Ectodermal cell (in vitro differentiated cells): ENCODE measurements at regions not wholly inside any gene's neighbourhood (a gene's known extent, or its start where the extent isn't known, plus 50 kb on each side); places are given as distances from the start of the nearest gene placed in this dataset.

ENCODE experiments used
- H3K27ac ChIP-seq: 2 replicates; pipeline ENCODE4 v1.7.0; 2013; ENCODE audit warnings: mild to moderate bottlenecking, low read depth, low read length; ENCODE audit not compliant: insufficient read depth, poor library complexity, severe bottlenecking
- H3K27me3 ChIP-seq: 2 replicates; pipeline ENCODE4 v1.7.0; 2013; ENCODE audit warnings: mild to moderate bottlenecking, low read length; ENCODE audit not compliant: insufficient read depth, control insufficient read depth, poor library complexity, severe bottlenecking
- H3K36me3 ChIP-seq: one replicate; pipeline ENCODE4 v1.7.0; 2013; ENCODE audit warnings: low read length; ENCODE audit not compliant: control insufficient read depth, insufficient read depth
- H3K4me1 ChIP-seq: one replicate; pipeline ENCODE4 v1.7.0; 2013; ENCODE audit warnings: low read length; ENCODE audit not compliant: control insufficient read depth, insufficient read depth
- H3K4me3 ChIP-seq: 2 replicates; pipeline ENCODE4 v1.7.0; 2013; ENCODE audit warnings: low read depth, low read length, control low read depth; ENCODE audit not compliant: insufficient read depth
- H3K9me3 ChIP-seq: 2 replicates; pipeline ENCODE4 v1.7.0; 2013; ENCODE audit warnings: mild to moderate bottlenecking, low read length, moderate library complexity; ENCODE audit not compliant: control insufficient read depth
- WGBS, 2 experiments: methylation state at CpG; one replicate each; pipeline ENCODE4 v1.1.7; 2013; ENCODE audit warnings: missing lambda C conversion rate in 2 of 2; 5-methylcytosine and 5-hydroxymethylcytosine counted together

- Histone ChIP-seq H3K4me3 (no peak overlapping the region), H3K36me3 (no peaks in the 10 kb centered on the region), H3K27ac (no peak overlapping the region), H3K27me3 (no peaks in the 10 kb centered on the region), H3K4me1 (no peaks in the 10 kb centered on the region), H3K9me3 (no peaks in the 10 kb centered on the region)
- WGBS, 2 experiments: 89 to 93% methylated on average over 11 of the region's 11 CpGs
Measured at GRCh38 chr15:93730724-93731123, 500.6 kb upstream of the MCTP2 start.

GRCh38 chr15:93722165-93722564 lies 509.2 kb upstream of the MCTP2 start:
- no peak overlapping the region for H3K27ac ChIP-seq
- no peaks in the 10 kb centered on the region for H3K36me3 ChIP-seq
- H3K27me3 ChIP-seq: no peaks in the 10 kb centered on the region
- no peak overlapping the region for H3K4me3 ChIP-seq
- no peaks in the 10 kb centered on the region for H3K4me1 ChIP-seq
- no peaks in the 10 kb centered on the region for H3K9me3 ChIP-seq

- Histone ChIP-seq H3K4me1 (peaks cover 4% of the 10 kb centered on the region), H3K9me3 (no peaks in the 10 kb centered on the region), H3K27ac (no peak overlapping the region), H3K27me3 (no peaks in the 10 kb centered on the region), H3K36me3 (no peaks in the 10 kb centered on the region), H3K4me3 (no peak overlapping the region)
- 75 to 85% methylated on average over 2 to 3 of the region's 3 CpGs for WGBS, 2 experiments
Measured at GRCh38 chr15:93720607-93721006, 510.8 kb upstream of the MCTP2 start.

- Histone ChIP-seq H3K9me3 (no peaks in the 10 kb centered on the region), H3K36me3 (no peaks in the 10 kb centered on the region), H3K27ac (no peak overlapping the region), H3K27me3 (no peaks in the 10 kb centered on the region), H3K4me3 (no peak overlapping the region), H3K4me1 (peaks cover 4% of the 10 kb centered on the region)
- WGBS, 2 experiments: 98 to 100% methylated on average over 2 of the region's 2 CpGs
Measured at GRCh38 chr15:93719921-93720351, 511.4 kb upstream of the MCTP2 start.

GRCh38 chr15:93716615-93717231 lies 514.6 kb upstream of the MCTP2 start:
- Histone ChIP-seq H3K4me1 (peaks cover 4% of the 10 kb centered on the region), H3K36me3 (no peaks in the 10 kb centered on the region), H3K9me3 (no peaks in the 10 kb centered on the region), H3K27ac (no peak overlapping the region), H3K27me3 (no peaks in the 10 kb centered on the region), H3K4me3 (no peak overlapping the region)
- WGBS, 2 experiments: 72 to 79% methylated on average over 5 of the region's 5 CpGs

- whole genome bisulfite sequencing, 2 experiments: 100% methylated on average over 1 of the region's 1 CpG
- no peaks in the 10 kb centered on the region for H3K27me3 ChIP-seq
- H3K4me1 ChIP-seq: peaks cover 6% of the 10 kb centered on the region
- H3K9me3 ChIP-seq: no peaks in the 10 kb centered on the region
- H3K4me3 ChIP-seq: no peak overlapping the region
- H3K36me3 ChIP-seq: no peaks in the 10 kb centered on the region
- no peak overlapping the region for H3K27ac ChIP-seq
Measured at GRCh38 chr15:93709708-93710107, 521.7 kb upstream of the MCTP2 start.

- WGBS, 2 experiments: 95 to 98% methylated on average over 4 of the region's 6 CpGs
- no peak overlapping the region for H3K4me3 ChIP-seq
- H3K36me3 ChIP-seq: no peaks in the 10 kb centered on the region
- H3K27ac ChIP-seq: no peak overlapping the region
- no peaks in the 10 kb centered on the region for H3K27me3 ChIP-seq
- no peaks in the 10 kb centered on the region for H3K9me3 ChIP-seq
- peaks cover 6% of the 10 kb centered on the region for H3K4me1 ChIP-seq
Measured at GRCh38 chr15:93708724-93709445, 522.5 kb upstream of the MCTP2 start.

GRCh38 chr15:93707751-93708150 lies 523.6 kb upstream of the MCTP2 start:
- 72 to 90% methylated on average over 2 to 4 of the region's 5 CpGs for WGBS, 2 experiments
- Histone ChIP-seq H3K27ac (no peak overlapping the region), H3K9me3 (no peaks in the 10 kb centered on the region), H3K36me3 (no peaks in the 10 kb centered on the region), H3K4me1 (peaks cover 6% of the 10 kb centered on the region), H3K4me3 (no peak overlapping the region), H3K27me3 (no peaks in the 10 kb centered on the region)

GRCh38 chr15:93706495-93707292 lies 524.7 kb upstream of the MCTP2 start:
- Histone ChIP-seq H3K27ac (no peak overlapping the region), H3K27me3 (no peaks in the 10 kb centered on the region), H3K4me3 (no peak overlapping the region), H3K36me3 (no peaks in the 10 kb centered on the region), H3K4me1 (peaks cover 6% of the 10 kb centered on the region), H3K9me3 (no peaks in the 10 kb centered on the region)
- WGBS, 2 experiments: 92 to 96% methylated on average over 7 of the region's 7 CpGs

- no peak overlapping the region for H3K27ac ChIP-seq
- H3K4me1 ChIP-seq: peaks cover 4% of the 10 kb centered on the region
- H3K4me3 ChIP-seq: no peak overlapping the region
- no peaks in the 10 kb centered on the region for H3K36me3 ChIP-seq
- 91 to 96% methylated on average over 7 of the region's 7 CpGs for WGBS, 2 experiments
- no peaks in the 10 kb centered on the region for H3K9me3 ChIP-seq
- H3K27me3 ChIP-seq: no peaks in the 10 kb centered on the region
Measured at GRCh38 chr15:93705753-93706455, 525.5 kb upstream of the MCTP2 start.
